Central memory CD8-positive, alpha-beta T cell (primary cell): ENCODE measurements at regions not wholly inside any gene's neighbourhood (a gene's known extent, or its start where the extent isn't known, plus 50 kb on each side); places are given as distances from the start of the nearest gene placed in this dataset.
"Not testable (repeated sequence)": the region's sequence is repeated elsewhere in the genome, so short reads cannot be mapped to it uniquely, and the experiment has no call there.

Experiments used
- ATAC-seq: fragments of 150-1000 bp; cut with Tn5 transposase; replicated peaks from 2 replicates; pipeline ENCODE4 v1.10.0; 2022; ENCODE audit warnings: mild to moderate bottlenecking, moderate FRiP score, moderate number of reproducible peaks; ENCODE audit not compliant: poor library complexity, severe bottlenecking; ENCODE audit errors: extremely low read depth
- DNase-seq, 2 donors: peaks; one replicate each; pipeline ENCODE4 v3.0.0; 2021; ENCODE audit warnings: low spot score in 2 of 2
- H3K27ac Mint-ChIP-seq: one replicate; pipeline ENCODE4 v1.8.0; 2022; ENCODE audit warnings: low read depth, mild to moderate bottlenecking, moderate library complexity, mixed read lengths
- H3K27me3 Mint-ChIP-seq: one replicate; pipeline ENCODE4 v1.8.0; 2022; ENCODE audit warnings: mixed read lengths
- H3K36me3 Mint-ChIP-seq: one replicate; pipeline ENCODE4 v1.8.0; 2022; ENCODE audit warnings: mild to moderate bottlenecking, moderate library complexity, mixed read lengths; ENCODE audit not compliant: insufficient read depth
- H3K4me1 Mint-ChIP-seq: one replicate; pipeline ENCODE4 v1.8.0; 2022; ENCODE audit warnings: mixed read lengths
- H3K4me3 Mint-ChIP-seq: one replicate; pipeline ENCODE4 v1.8.0; 2022; ENCODE audit warnings: mild to moderate bottlenecking, moderate library complexity, mixed read lengths
- H3K9me3 Mint-ChIP-seq: one replicate; pipeline ENCODE4 v1.8.0; 2022; ENCODE audit warnings: mixed read lengths

DNA sequence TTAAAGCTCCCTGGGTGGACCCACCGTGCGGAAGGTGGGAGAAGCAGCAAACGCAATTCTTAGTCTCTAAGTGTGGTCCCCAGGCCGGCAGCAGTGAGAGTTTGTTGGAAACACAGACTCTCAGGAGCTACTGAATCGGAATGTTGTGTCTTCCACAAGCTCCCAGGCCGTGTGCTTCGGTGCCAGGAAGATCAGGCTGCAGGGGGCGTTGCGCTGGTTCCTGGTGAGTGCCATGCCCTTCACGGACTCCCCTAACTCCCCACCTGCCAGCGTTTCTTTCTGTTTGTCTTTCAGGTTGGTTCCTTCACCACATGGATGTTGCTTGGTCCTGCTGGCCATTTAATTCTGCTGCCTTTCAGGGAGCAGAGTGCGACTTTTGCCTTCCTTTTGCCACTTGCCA, 91.2 kb upstream of the PITRM1 start:
- peaks cover 62% of the 10 kb centered on the region for H3K27me3 Mint-ChIP-seq
- H3K27ac Mint-ChIP-seq, result no peak overlapping the region
- no peak overlapping the region for H3K4me3 Mint-ChIP-seq
- no peaks in the 10 kb centered on the region for H3K36me3 Mint-ChIP-seq
- no peak for ATAC-seq
- no peak for DNase-seq
- H3K4me1 Mint-ChIP-seq, result no peaks in the 10 kb centered on the region
- no peaks in the 10 kb centered on the region for H3K9me3 Mint-ChIP-seq

- DNase-seq, result no peak
- peaks cover 68% of the 10 kb centered on the region for H3K27me3 Mint-ChIP-seq
- H3K36me3 Mint-ChIP-seq, result no peaks in the 10 kb centered on the region
- ATAC-seq, result no peak
- H3K4me3 Mint-ChIP-seq, result no peak overlapping the region
- H3K9me3 Mint-ChIP-seq, result no peaks in the 10 kb centered on the region
- H3K4me1 Mint-ChIP-seq, result no peaks in the 10 kb centered on the region
- H3K27ac Mint-ChIP-seq, result no peak overlapping the region
Measured at GRCh38 chr10:3263082-3263481, 90.5 kb upstream of the PITRM1 start.

GRCh38 chr10:3261921-3262320, 89.3 kb upstream of the PITRM1 start:
- no peaks in the 10 kb centered on the region for H3K36me3 Mint-ChIP-seq
- H3K27ac Mint-ChIP-seq, result no peak overlapping the region
- H3K4me3 Mint-ChIP-seq, result no peak overlapping the region
- H3K4me1 Mint-ChIP-seq, result no peaks in the 10 kb centered on the region
- ATAC-seq, result no peak
- no peak for DNase-seq
- no peaks in the 10 kb centered on the region for H3K9me3 Mint-ChIP-seq
- peaks cover 68% of the 10 kb centered on the region for H3K27me3 Mint-ChIP-seq

GRCh38 chr10:3260066-3260834, 87.7 kb upstream of the PITRM1 start:
- no peaks in the 10 kb centered on the region for H3K9me3 Mint-ChIP-seq
- no peaks in the 10 kb centered on the region for H3K36me3 Mint-ChIP-seq
- no peak for DNase-seq
- H3K4me3 Mint-ChIP-seq, result no peak overlapping the region
- peaks cover 66% of the 10 kb centered on the region for H3K27me3 Mint-ChIP-seq
- no peaks in the 10 kb centered on the region for H3K4me1 Mint-ChIP-seq
- no peak overlapping the region for H3K27ac Mint-ChIP-seq
- ATAC-seq, result no peak

DNA sequence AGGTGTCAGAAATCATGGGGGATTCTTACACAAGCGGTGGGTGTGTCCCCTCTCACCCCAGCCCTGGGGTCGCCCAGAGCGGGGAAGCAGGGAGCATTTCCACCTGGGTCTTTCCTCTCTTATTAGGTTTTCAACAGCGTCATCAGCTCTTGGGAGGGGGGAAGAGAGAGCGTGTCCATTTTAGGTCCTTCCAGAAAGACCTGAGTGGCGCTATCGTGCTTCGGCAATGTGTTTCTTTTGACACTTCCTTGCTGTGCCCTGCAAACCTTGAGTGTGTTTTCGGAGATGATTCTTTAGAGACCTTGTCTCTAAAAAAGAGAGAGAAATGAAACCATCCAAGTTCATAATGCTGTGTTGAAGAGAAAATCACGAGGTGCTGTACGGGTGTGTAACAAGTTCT, 86.9 kb upstream of the PITRM1 start:
- Mint-ChIP-seq H3K27me3 (peaks cover 66% of the 10 kb centered on the region), H3K9me3 (no peaks in the 10 kb centered on the region)

DNA sequence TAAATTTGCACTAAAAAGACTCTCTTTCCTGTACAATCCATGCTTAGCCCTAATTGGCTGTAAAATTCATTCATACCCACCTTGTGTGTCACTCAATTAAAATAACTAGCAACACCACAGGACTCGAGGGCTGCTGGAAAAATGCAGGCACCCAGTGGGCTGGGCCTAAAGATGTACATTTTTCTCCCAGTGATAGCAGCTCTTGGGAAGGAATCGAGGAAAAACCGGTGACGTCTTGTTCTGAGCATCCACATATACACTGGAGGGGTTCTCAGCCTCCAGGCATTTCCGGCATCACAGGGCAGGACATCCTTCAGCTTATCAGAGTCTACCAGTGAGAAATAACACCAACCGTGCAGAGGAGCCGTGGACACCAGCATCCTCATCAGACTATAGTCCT, 85.8 kb upstream of the PITRM1 start:
- H3K27ac Mint-ChIP-seq, result no peak overlapping the region
- no peak overlapping the region for H3K4me3 Mint-ChIP-seq
- H3K36me3 Mint-ChIP-seq, result peaks cover 2% of the 10 kb centered on the region
- ATAC-seq (no peak), DNase-seq (no peak)
- no peaks in the 10 kb centered on the region for H3K9me3 Mint-ChIP-seq
- H3K4me1 Mint-ChIP-seq, result no peaks in the 10 kb centered on the region
- peaks cover 63% of the 10 kb centered on the region for H3K27me3 Mint-ChIP-seq

More for the DNA sequence above, 86.9 kb upstream of the PITRM1 start:
- Mint-ChIP-seq H3K36me3 (no peaks in the 10 kb centered on the region), H3K4me3 (no peak overlapping the region), H3K27ac (no peak overlapping the region), H3K4me1 (no peaks in the 10 kb centered on the region)
- ATAC-seq (no peak), DNase-seq (no peak)

- Mint-ChIP-seq H3K27ac (no peak overlapping the region), H3K4me1 (no peaks in the 10 kb centered on the region), H3K27me3 (peaks cover 62% of the 10 kb centered on the region), H3K9me3 (no peaks in the 10 kb centered on the region), H3K36me3 (peaks cover 2% of the 10 kb centered on the region), H3K4me3 (no peak overlapping the region)
- ATAC-seq (no peak), DNase-seq (no peak)
Measured at GRCh38 chr10:3255616-3256015, 83.0 kb upstream of the PITRM1 start.

DNA sequence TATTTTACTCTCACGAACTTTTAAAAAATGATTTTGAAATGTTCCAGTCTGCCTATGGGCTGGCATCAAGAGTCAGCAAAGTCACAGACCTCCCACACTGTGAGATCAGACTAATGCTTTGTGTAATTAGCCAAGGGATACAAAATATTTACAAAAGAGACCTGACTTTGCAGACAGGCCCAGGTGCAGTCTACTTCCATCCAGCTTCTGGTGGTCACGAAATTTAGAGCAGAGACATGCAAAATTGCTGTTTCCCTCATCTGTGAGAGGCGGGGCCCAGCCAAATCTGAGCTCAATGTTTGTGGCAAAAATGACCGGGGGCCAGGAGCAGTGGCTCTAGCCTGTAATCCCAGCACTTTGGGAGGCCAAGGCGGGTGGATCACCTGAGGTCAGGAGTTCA, 82.5 kb upstream of the PITRM1 start:
- Mint-ChIP-seq H3K36me3 (peaks cover 2% of the 10 kb centered on the region), H3K9me3 (no peaks in the 10 kb centered on the region), H3K27ac (no peak overlapping the region), H3K4me1 (no peaks in the 10 kb centered on the region), H3K27me3 (peaks cover 64% of the 10 kb centered on the region), H3K4me3 (no peak overlapping the region)
- DNase-seq (no peak), ATAC-seq (no peak)

- not testable (repeated sequence) for ATAC-seq
- peaks cover 56% of the 10 kb centered on the region for H3K27me3 Mint-ChIP-seq
Measured at GRCh38 chr10:3253974-3254373, 81.4 kb upstream of the PITRM1 start.

DNA sequence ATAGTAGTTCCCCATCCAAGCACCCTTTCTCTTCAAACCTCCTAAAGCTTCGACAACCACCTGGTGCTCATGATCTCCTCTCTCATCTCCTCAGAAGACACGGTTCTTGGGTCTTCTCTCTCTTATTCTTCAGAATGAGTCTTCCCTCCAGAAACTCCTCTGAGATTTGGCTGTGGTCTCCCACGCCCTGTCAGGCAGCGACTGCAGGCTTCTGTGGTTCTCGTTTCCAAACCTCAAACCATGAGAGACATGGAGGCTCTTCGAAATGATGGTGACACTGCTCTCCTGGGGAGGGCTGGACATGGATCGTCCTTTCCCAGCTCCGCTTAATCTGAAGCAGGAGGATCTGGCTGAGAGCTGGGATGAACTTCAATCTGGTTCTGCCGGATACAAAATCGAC, 78.6 kb upstream of the PITRM1 start:
- DNase-seq, result no peak
- Mint-ChIP-seq H3K27ac (peak overlapping the region; percentile 67), H3K4me1 (no peaks in the 10 kb centered on the region), H3K27me3 (peaks cover 53% of the 10 kb centered on the region), H3K9me3 (no peaks in the 10 kb centered on the region), H3K4me3 (no peak overlapping the region), H3K36me3 (peaks cover 2% of the 10 kb centered on the region)
- no peak for ATAC-seq

More at GRCh38 chr10:3253974-3254373, 81.4 kb upstream of the PITRM1 start:
- not testable (repeated sequence) for H3K27ac Mint-ChIP-seq, H3K4me3 Mint-ChIP-seq, H3K9me3 Mint-ChIP-seq, H3K4me1 Mint-ChIP-seq, DNase-seq, H3K36me3 Mint-ChIP-seq

- Mint-ChIP-seq H3K27me3 (peaks cover 50% of the 10 kb centered on the region), H3K36me3 (peaks cover 2% of the 10 kb centered on the region), H3K27ac (no peak overlapping the region), H3K4me1 (no peaks in the 10 kb centered on the region), H3K4me3 (no peak overlapping the region), H3K9me3 (no peaks in the 10 kb centered on the region)
- DNase-seq (no peak), ATAC-seq (no peak)
Measured at GRCh38 chr10:3249307-3249889, 76.8 kb upstream of the PITRM1 start.

DNA sequence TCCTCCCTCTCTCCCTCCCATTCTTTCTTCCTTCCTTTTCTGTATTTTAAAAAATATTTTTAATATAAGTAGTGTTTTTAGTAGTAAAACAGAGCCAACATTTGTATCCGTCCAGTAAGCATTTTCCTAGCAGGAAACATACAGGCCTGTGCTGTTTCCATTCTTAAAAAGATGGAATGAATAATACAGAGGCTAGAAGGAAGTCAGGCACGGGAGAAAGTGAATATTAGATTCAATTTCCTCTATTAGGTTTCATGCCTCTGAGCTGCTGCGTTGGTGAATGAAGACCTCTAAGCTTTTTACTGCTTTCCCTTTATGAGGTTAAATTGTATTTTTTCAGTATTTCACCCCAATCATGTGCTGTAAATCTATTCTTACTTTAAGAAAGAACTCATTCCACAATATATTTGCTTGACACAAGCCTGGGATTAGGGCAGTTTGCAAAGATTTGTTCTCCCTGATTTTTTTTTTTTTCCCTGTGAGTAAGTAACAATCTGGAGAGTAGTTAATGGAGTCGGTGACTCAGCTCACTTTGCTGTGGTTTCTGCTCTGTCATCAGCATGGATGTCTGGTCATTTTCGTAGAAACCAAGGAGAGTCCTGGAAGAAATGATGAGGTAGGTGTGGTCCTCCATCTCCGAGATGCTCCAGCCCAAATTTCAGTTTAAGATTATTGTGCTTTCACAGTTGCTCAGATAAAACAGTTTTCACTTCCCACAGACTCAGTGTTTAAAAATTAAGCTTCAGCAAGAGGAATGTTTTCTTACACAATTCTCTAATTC, 76.1 kb upstream of the PITRM1 start:
- H3K27me3 Mint-ChIP-seq, result peaks cover 46% of the 10 kb centered on the region
- H3K4me3 Mint-ChIP-seq, result no peak overlapping the region
- ATAC-seq, result no peak
- no peaks in the 10 kb centered on the region for H3K4me1 Mint-ChIP-seq
- no peak overlapping the region for H3K27ac Mint-ChIP-seq
- H3K36me3 Mint-ChIP-seq, result peaks cover under 1% of the 10 kb centered on the region
- no peaks in the 10 kb centered on the region for H3K9me3 Mint-ChIP-seq
- no peak for DNase-seq

DNA sequence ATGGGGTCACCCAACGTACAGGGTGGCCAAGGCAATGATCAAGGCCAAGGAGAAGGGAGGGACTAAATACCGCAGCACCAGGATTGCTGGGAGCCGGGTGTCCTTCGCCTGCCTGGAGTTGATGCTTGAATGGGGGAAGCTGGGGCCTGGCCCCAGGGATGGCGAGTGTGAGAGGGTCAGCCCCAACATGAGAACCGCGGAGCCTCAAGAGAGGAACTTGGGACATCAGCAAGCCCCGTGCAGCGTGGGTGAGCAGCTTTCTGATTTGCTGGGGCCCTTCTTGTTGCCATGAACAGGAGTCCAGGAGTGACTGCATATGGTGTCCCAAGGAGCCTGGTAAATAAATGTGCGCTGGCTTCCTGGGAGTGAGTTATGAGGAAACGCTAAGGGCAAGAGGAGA, 72.8 kb upstream of the PITRM1 start:
- no peak for DNase-seq
- ATAC-seq, result no peak
- Mint-ChIP-seq H3K9me3 (no peaks in the 10 kb centered on the region), H3K4me3 (no peak overlapping the region), H3K4me1 (no peaks in the 10 kb centered on the region), H3K36me3 (peaks cover 1% of the 10 kb centered on the region), H3K27ac (no peak overlapping the region), H3K27me3 (peaks cover 17% of the 10 kb centered on the region)
